Activated CD4-positive, CD25-positive, alpha-beta regulatory T cell (primary cell): ENCODE measurements at regions not wholly inside any gene's neighbourhood (a gene's known extent, or its start where the extent isn't known, plus 50 kb on each side); places are given as distances from the start of the nearest gene placed in this dataset.
"Not testable (repeated sequence)": the region's sequence is repeated elsewhere in the genome, so short reads cannot be mapped to it uniquely, and the experiment has no call there.

Experiments used
- DNase-seq, 4 experiments: peaks; one replicate each; lab custom pipeline; 2025; lab: John Stamatoyannopoulos, UW

DNA sequence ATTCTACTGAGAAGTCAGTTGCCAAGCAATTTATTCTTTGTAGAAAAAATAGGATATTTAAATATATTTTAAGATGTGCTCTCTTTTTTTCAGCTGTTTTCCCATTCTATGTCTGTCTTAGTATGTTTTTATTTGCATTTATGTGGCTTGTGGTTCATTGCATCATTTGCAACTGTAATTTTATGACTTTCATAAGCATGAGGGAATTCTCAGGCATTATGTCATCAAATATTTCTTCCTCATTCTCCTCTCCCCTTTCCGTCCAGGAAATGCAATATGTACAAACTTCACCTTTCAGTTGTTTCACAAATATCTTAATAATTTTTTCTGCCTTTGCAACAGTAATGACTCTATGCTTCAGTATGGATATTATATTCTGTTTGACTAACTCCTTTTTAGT lies 560.2 kb upstream of the LRATD1 start:
- DNase-seq = no peak

DNA sequence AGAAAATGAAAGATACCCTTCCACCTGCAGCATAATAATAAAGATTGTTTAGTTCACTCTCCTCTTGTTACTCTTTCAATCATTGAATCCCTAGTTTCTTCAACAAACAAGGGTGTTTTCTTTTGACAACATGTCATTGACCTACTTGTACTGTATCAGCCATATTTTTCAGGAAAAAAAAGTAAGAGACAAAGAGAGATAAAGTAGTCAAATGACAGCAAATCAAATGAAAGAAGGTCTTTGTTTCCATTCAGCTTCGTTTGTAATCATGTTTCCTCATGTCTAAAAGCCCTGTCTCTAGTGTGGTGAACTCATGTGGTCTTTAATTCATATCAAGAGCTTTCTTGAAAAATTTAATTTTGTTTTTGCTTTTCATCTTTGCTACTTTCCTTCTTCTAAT lies 557.8 kb upstream of the LRATD1 start:
- no peak for DNase-seq

DNA sequence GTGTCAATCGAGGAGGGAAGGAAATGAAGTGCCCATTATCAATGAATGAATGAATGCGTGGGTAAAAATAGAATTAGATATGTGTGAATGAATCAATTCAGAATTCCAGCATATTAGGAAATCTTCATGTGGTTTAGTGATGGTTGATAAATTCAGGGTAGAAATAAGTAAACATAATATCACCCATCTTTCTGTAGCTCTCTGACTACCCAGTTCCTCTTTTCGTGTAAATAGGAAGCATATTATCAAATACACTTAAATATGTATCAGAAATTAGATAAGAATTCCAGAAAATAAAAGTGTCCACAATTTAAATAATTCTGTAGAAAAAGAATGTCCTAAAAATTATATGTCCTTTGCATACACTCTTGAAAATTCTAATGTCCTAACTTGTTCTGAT lies 552.9 kb upstream of the LRATD1 start:
- no peak for DNase-seq

DNA sequence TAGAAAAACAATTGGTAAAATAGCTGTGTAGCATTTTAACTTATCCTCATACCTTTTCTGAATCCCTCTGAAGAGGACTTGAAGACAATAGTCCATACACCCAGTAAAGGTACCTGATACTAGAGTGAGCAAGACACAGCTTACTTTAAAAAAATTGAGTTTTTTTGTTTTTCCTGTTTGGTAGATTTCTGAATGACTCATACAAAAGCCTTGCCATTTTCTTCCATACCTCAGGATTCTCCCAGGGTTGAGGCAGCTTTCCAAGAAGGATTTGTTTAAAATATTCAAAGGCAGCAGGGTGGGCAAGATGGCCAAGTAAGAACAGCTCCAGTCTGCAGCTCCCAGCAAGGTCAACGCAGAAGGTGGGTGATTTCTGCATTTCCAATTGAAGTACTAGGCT lies 551.0 kb upstream of the LRATD1 start:
- no peak for DNase-seq

DNA sequence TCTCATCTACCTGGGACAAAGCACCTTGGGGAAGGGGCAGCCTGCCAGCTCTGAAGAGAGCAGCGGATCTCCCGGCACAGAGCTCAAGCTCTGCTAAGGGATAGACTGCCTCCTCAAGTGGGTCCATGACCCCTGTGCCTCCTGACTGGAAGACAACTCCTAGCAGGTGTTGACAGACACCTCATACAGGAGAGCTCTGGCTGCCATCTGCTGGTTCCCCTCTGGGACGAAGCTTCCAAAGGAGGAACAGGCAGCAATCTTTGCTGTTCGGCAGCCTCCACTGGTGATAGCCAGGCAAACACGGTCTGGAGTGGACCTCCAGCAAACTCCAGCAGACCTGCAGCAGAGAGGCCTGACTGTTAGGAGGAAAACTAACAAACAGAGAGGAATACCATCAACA lies 549.9 kb upstream of the LRATD1 start:
- no peak for DNase-seq

DNA sequence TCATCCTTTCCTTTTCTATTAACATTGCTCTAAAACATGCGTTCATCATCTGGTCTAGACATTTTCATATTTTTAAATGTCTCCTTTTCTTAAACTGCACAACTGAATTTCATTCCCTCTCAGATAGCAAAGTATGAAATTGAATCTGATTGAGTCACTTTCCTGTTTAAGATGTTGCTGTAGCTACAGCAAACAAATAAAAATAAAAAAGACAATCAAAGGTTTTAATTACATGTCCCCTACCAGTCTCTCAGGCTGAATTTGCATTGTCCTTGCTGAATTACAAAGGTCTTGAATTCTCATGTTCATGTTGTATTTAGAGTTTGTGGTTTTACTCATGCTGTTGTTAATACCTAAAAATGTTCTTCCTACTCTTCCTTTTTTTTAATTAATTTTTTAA lies 537.9 kb upstream of the LRATD1 start:
- no peak for DNase-seq

DNA sequence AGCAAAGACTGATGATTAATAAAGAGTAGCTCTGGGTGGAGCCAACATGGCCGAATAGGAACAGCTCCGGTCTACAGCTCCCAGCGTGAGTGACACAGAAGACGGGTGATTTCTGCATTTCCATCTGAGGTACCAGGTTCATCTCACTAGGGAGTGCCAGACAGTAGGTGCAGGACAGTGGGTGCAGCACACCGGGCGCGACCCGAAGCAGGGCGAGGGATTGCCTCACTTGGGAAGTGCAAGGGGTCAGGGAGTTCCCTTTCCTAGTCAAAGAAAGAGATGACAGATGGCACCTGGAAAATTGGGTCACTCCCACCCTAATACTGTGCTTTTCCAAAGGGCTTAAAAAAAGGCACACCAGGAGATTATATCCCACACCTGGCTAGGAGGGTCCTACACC lies 533.4 kb upstream of the LRATD1 start:
- DNase-seq = not testable (repeated sequence)

DNA sequence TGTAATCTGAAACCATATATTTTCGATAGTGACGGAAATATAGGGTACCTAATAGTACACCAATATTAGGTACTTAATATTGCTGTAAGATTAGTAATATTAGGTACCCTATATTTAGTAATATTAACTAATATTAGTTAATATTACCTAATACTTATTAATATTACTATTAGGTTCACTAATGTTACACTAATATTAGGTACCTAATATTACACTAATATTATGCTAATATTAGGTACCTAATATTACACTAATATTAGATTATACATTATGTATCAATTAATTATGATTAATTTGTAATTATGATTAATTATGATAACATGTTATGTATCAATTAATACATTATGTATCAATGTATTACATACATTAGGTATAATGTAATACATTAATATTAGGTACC lies 518.2 kb upstream of the LRATD1 start:
- DNase-seq = no peak

DNA sequence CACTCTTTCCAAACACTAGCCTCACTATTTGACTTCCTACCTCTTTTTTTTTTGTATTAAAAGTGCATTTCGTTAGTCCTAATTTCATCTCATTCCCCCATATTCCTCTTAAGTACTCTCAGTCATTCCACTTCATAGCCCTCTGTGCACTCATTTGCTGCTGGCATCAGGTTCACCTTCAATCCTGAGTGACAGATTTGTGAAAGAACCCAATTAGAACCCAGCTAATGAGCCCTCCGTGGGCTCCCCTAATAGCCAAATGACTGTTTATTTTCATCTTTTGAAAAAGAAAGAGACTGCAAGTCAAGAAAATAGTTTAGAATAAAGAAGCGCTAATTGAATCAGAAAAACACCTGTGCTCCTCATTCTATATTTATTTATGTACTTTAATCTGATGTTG lies 512.1 kb upstream of the LRATD1 start:
- DNase-seq = no peak

DNA sequence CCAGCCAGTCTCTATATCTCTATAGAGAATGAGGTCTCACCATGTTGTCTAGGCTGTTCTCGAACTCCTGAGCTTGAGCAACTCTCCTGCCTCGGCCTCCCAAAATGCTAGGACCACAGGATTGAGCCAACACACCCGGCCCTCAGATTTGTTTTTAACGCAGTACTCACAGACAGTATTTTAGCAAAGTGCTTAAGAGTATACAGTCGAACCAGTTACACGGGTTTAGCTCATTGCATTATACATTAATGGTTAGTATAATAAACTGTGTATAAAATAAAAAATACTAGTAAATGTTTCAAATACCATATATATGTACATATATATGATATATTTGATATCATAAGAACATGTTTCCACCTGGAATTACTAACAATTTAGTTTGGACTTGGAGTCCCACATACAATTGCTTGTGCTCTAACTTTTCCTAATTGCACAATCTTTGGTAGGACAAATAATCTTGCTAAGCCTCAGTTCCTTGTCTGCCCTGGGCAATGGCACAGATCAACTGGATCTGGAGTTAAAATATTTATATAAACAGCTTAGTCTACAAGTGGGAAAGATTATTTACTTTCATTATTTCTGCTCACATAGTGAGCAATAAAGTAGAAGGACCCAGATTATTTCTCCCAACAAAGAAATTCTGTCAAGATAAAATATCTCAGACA lies 508.9 kb upstream of the LRATD1 start:
- DNase-seq = no peak

DNA sequence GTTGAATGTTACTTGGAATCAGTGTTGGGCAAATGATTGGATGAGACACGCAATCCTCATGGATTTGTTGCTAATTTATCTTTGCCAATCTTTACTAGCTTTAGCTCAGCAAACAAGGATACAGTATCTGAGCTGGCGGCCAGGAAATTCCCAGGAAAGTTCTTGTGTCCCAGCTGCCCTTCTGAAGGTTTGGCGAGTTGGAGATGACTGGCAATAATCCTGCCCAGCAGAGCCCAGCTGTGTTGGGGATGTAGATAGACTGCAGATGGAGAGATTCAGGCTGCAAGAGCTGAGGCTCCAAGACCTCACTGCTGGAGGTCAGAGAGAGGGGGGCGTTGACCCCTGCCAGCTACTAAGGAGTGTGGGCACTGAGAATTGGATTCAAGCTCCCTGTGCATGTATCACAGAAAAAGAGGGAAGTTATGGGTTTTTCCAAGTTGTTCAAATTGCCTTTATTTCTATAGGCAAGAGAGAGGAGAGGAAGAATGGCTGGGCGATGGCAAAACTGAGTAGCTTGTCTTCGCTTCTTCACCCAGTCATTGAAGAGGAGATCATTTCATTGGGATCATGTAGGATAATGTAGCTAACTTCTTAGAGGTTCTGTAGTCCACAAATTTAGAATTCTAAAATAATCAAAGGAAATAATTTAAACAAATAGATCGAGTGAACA lies 506.8 kb upstream of the LRATD1 start:
- DNase-seq = no peak

DNA sequence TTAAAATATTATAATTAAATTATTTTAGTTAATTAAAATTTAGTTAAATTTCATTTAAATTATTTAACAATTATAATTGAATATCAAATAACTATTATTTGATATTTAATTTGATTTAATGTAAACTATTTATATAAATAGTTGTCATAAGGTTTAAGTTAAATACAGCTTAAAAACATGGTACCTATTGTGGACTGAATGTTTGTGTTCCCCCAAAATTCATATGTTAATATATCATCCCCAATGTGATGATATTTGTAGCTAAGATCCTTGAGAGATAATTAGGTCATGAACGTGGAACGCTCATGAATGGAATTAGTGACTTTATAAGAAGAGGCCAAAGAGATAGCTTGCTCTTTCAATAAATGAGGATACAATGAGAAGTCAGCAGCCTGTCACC lies 505.7 kb upstream of the LRATD1 start:
- no peak for DNase-seq

DNA sequence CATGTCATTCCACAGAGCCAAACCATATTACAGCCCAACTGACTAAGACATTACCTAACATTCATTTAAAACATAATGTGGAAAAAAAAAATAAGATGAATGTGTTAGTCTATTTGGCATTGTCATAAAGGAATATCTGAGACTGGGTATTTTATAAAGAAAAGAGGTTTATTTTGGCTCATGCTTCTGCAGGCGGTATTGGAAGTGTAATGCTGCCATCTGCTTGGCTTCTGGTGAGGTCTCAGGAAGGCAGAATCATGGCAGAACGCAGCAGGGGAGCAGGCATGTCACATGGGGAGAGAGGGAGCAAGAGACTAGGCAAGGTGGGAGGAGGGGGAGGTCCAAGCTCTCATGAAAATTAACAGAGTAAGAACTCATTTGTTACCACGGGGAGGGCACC lies 504.8 kb upstream of the LRATD1 start:
- no peak for DNase-seq

DNA sequence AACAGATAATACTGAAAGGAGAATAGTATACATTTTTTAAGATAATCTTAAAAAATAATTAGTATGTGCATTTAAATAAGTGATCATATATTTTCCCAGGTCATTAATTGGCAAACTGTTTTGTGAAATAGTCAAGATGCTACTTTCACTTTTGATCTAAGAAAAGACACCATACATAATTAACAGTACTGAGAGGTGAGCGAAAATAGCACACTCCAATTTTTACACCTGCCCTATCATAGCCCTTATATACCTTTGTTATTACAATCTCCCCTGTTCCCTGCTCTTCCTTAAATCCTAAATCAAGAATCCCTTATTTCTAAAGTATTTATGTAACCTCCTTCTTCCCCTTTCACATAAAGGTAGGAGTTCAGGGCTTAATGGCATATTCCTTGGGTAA lies 500.1 kb upstream of the LRATD1 start:
- no peak for DNase-seq

DNA sequence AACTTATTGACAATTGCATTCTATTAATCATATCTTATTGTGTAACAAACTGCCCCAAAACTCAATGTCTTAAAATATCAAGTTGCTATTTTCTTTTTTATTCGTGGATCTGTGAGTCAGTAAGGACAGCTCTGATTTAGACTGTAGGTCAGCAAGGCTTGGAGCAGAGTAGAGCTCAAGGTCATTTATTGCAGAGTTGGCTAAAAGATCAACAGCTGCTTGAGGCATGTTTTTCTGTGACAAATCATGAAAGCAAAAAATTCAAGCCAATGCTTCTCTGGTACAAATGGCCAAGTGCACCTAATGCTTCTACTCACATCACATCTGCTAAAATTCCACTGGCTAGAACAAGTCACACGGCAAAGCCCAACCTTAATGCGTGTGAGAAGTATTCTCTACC lies 497.7 kb upstream of the LRATD1 start:
- DNase-seq = no peak

DNA sequence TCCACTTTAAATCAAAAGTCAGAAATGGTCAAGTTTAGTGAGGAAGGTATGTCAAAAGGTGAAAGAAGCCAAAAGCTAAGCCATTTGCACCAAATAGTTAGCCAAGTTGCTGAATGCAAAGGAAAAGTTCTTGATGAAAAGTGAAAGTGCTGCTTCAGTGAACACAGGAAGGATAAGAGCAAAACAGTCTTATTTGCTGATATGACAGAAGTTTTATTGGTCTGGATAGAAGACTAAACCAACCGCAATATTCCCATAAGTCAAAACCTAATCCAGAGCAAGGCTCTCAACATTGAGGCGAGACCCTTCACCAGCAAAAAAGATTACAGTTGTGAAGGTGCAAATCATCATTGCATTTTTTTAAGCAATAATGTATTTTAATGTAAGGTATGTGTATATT lies 496.5 kb upstream of the LRATD1 start:
- no peak for DNase-seq

DNA sequence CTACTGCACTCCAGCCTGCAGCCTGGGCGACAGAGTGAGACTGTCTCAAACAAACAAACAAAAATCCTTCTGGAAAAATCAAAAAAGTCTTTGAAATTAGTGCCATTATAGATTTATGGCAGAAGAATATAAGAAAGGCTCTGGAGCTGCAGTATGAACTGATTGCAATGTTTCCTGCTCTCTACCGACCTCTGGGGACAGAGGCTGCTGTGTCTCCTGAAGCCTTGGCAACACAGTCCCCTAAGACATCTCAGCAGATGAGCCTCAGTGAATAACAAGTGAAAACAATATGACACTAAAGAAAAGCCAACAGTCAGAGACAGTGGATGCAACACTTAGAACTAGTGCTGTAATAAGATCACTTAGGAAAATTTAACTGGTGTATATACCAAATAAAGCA lies 494.9 kb upstream of the LRATD1 start:
- no peak for DNase-seq

DNA sequence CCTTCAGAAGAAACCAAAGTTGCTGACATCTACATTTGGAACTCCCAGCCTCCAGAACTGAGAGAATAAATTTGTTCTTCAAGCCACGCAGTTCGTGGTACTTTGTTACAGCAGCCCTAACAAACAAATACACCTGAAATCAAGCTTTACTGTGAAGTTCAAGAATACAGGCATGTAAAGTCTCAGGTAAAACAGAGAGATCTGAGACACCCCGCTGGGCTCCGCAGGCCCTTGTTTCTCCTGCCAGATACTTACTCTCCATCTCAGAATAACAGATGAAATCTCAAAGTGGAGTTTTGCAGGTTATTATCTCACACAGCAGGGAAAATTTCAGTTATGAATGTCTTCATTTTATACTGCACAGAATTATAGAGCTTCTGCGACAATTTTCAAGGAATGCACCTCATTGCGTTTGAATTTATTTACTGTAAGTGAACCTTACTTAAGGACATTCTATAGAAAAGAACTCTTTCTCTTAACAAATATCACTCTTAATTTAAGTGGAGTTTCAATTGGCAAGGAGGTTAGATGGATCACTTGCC lies 492.4 kb upstream of the LRATD1 start:
- DNase-seq = no peak

DNA sequence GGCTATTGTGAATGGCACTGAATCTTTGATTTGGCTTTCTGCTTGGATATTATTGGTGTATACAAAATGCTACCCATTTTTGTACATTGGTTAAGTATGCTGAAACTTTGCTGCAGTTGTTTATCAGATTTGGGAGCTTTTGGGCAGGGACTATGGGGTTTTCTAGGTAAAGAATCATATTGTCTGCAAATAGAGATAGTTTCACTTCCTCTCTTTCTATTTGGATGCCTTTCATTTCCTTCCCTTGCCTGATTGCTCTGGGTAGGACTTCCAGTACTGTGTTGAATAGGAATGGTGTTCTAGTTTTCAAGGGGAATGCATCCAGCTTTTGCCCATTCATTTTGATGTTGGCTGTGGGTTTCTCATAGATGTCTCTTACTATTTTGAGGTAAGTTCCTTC lies 489.1 kb upstream of the LRATD1 start:
- no peak for DNase-seq

DNA sequence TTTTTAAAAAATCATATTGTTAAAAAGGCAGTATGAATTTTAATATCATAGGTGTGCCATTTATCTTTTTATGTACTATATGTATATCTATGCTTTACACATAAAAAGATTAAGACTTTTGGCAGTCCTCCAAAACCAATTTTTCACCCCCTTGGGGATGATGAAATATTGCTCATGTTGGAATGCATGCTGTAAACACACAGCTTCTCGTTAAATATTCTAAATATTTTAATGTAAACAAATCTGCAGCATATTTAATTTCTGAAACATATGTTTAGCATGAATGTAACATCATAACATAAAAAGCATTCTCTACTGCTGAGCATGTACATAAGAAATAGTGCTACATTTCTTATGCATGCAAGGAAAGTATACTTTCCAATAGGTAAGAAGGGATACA lies 484.3 kb upstream of the LRATD1 start:
- no peak for DNase-seq

DNA sequence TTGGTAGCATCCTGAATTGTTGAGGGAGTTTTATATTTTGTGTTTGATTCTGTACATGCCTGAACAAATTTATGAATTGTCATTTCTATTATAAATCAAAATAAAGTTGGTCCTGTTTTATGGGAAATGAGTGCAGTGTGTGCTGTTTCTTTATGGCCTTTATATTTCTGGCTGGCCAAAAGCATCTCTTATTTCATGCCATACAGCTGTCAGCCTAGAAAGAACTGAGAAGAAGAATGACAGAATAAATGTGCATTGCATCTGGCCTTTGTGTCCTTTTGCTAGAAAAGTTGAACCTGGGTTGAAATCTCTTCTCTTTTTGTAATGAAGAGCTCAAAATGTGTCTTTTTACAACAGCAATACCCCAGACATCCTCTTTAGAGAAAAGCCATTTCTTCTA lies 474.7 kb upstream of the LRATD1 start:
- no peak for DNase-seq

DNA sequence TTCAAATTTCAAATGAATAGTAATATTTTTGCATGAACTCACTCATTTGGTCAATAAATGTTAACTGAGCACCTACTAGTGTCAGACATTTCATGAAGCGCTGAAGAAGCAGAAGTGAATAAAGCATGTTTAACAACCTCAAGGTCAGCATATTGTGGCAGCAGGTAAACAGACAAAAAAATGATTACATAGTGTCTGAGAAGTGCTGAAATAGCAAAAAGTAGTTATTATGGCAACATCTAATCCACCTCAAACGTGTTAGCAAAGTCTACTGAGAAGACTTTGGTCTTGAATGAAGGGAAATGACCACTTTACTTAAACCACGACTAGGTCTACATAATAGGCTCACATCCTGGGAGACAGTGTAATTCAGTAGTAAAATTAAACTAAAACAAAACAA lies 452.2 kb upstream of the LRATD1 start:
- no peak for DNase-seq

DNA sequence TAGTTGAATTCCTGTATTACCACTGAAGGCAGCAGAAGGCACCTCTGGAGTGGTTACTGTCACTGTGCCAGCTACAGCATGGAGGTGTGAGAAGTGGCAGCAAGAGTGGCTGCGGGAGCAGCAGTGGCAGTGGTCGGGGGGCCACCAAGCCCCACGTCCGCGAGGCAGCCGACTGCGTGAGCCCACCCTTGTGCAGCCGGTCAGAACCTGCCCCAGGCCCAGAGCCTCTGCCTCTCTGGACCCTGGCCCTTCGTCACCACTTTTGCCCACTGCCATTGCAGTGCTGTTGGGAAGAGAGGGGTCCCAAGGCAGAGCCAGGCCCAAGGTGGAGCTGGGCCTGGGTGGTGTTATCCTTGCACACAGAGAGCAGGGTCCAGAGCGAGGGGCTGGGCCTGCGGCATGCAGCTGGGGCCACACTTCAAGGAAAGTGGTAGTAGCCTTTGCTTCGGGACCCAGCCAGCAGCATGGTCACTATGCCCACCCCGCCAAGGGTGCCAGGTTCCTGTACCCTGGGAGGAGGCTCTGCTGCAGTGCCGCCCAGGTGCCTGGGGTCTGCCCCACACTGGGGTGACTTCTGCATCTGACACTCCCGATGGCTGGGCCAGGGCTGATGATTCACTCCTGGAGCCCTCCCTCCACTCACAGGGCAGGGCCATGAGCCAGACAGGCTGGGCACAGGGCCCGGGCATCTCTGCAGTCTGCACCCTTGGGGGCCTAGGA lies 450.1 kb upstream of the LRATD1 start:
- no peak for DNase-seq
